CD4-positive, CD25-positive, alpha-beta regulatory T cell (primary cell): ENCODE measurements at regions not wholly inside any gene's neighbourhood (a gene's known extent, or its start where the extent isn't known, plus 50 kb on each side); places are given as distances from the start of the nearest gene placed in this dataset.
"Not testable (repeated sequence)": the region's sequence is repeated elsewhere in the genome, so short reads cannot be mapped to it uniquely, and the experiment has no call there.

ENCODE experiments used
- ATAC-seq, 2 donors: fragments of 150-1000 bp; cut with Tn5 transposase; one replicate each; pipeline ENCODE4 v1.10.0; 2021; ENCODE audit warnings: low read depth in 2 of 2, moderate number of reproducible peaks in 2 of 2, moderate library complexity in 1 of 2
- DNase-seq, 3 donors: peaks; one replicate each; pipeline versions ENCODE4 v3.0.0 to v3.0.0-alpha.2; 2012 to 2022; ENCODE audit warnings: mixed read lengths in 1 of 3
- H3K27ac ChIP-seq: one replicate; pipeline ENCODE4 v1.7.0; 2013; ENCODE audit warnings: mild to moderate bottlenecking, low read length; ENCODE audit not compliant: insufficient read depth, poor library complexity, severe bottlenecking
- H3K27me3 ChIP-seq: one replicate; pipeline ENCODE4 v1.7.0; 2013; ENCODE audit warnings: low read length; ENCODE audit not compliant: control insufficient read depth, insufficient read depth
- H3K36me3 ChIP-seq: one replicate; pipeline ENCODE4 v1.7.0; 2013; ENCODE audit warnings: mild to moderate bottlenecking, low read length, moderate library complexity; ENCODE audit not compliant: control insufficient read depth, insufficient read depth
- H3K4me1 ChIP-seq: 2 replicates; pipeline ENCODE4 v1.7.0; 2013; ENCODE audit warnings: mild to moderate bottlenecking, low read length; ENCODE audit not compliant: insufficient read depth, control insufficient read depth, poor library complexity, severe bottlenecking
- H3K4me3 ChIP-seq: one replicate; pipeline ENCODE4 v1.7.0; 2013; ENCODE audit warnings: low read depth, mild to moderate bottlenecking, low read length, moderate library complexity
- H3K9me3 ChIP-seq, 2 experiments: 1 replicate in 1 of 2; 2 replicates in 1 of 2; pipeline ENCODE4 v1.7.0; 2013; ENCODE audit warnings: low read length in 2 of 2, mild to moderate bottlenecking in 1 of 2, moderate library complexity in 1 of 2; ENCODE audit not compliant: control insufficient read depth in 2 of 2
- H3K27ac Mint-ChIP-seq, 3 donors: one replicate each; pipeline ENCODE4 v1.8.0; 2020 to 2022; ENCODE audit warnings: mild to moderate bottlenecking in 3 of 3, mixed read lengths in 3 of 3, moderate library complexity in 2 of 3
- H3K27me3 Mint-ChIP-seq: one replicate; pipeline ENCODE4 v1.8.0; 2022; ENCODE audit warnings: mild to moderate bottlenecking, mixed read lengths
- H3K36me3 Mint-ChIP-seq: one replicate; pipeline ENCODE4 v1.8.0; 2020; ENCODE audit warnings: mixed read lengths
- H3K4me1 Mint-ChIP-seq, 4 donors: one replicate each; pipeline ENCODE4 v1.8.0; 2020 to 2022; ENCODE audit warnings: mixed read lengths in 4 of 4, mild to moderate bottlenecking in 1 of 4
- H3K4me3 Mint-ChIP-seq, 4 donors: one replicate each; pipeline ENCODE4 v1.8.0; 2020 to 2022; ENCODE audit warnings: mild to moderate bottlenecking in 4 of 4, mixed read lengths in 4 of 4, moderate library complexity in 3 of 4
- H3K9me3 Mint-ChIP-seq, 7 donors: one replicate each; pipeline ENCODE4 v1.8.0; 2020 to 2022; ENCODE audit warnings: mixed read lengths in 7 of 7, mild to moderate bottlenecking in 3 of 7, moderate library complexity in 2 of 7

DNA sequence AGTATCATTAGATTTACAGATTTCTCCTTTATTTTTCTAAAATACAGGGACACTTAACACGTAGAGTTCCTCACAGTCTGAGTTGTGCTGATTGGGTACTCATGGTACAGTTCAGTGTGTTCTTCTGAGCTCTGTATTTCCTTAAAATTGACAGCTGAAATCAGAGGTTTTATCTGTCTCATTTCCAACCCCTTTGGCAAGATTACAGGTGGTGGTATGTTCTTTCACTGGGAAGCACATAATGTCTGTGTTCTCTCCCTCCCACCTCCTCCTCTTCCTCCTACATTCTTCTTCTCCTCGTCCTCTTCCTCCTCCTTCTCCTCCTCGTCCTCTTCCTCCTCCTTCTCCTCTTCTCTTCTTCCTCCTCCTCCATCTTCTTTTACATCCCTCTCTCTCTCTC, 99.5 kb upstream of the EEPD1 start:
- H3K27me3 ChIP-seq, result peaks cover 7% of the 10 kb centered on the region
- H3K36me3 Mint-ChIP-seq, result no peaks in the 10 kb centered on the region
- H3K4me3 Mint-ChIP-seq, result no peak overlapping the region
- no peaks in the 10 kb centered on the region for H3K4me1 Mint-ChIP-seq
- ATAC-seq (no peak), DNase-seq (no peak)
- peaks cover 0 to 4% (median 0%) of the 10 kb centered on the region in 7 donors for H3K9me3 Mint-ChIP-seq
- no peaks in the 10 kb centered on the region for H3K36me3 ChIP-seq
- H3K4me3 ChIP-seq, result no peak overlapping the region
- H3K27me3 Mint-ChIP-seq, result peaks cover 9% of the 10 kb centered on the region
- H3K9me3 ChIP-seq, result no peaks in the 10 kb centered on the region
- H3K27ac ChIP-seq, result no peak overlapping the region
- H3K4me1 ChIP-seq, result no peaks in the 10 kb centered on the region
- H3K27ac Mint-ChIP-seq, result no peak overlapping the region

DNA sequence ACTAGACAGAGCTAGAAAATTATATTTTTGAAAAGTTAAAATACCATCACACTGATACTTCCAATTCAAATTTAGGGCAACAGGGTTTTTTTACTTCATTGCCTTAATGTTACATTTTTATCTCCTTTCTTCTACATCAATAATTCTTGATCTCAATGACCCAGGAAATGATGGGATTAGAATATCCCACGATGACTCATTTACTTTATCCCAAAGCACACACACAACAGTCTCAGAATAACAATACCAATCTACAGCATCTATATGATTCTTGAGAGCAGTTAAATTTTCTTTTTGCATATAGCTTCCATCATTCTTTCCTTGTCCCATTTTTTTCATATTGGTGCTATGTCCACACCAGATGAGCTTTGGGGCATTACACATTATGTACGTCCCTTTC, 98.4 kb upstream of the EEPD1 start:
- H3K9me3 ChIP-seq, result no peaks in the 10 kb centered on the region
- H3K4me3 Mint-ChIP-seq, result no peak overlapping the region
- no peaks in the 10 kb centered on the region for H3K36me3 ChIP-seq
- no peak overlapping the region for H3K27ac ChIP-seq
- H3K4me3 ChIP-seq, result no peak overlapping the region
- no peaks in the 10 kb centered on the region for H3K4me1 Mint-ChIP-seq
- peaks cover 7% of the 10 kb centered on the region for H3K27me3 ChIP-seq
- ATAC-seq, result no peak
- H3K27me3 Mint-ChIP-seq, result peaks cover 14% of the 10 kb centered on the region
- H3K36me3 Mint-ChIP-seq, result no peaks in the 10 kb centered on the region
- H3K9me3 Mint-ChIP-seq, result peaks cover 0 to 4% (median 0%) of the 10 kb centered on the region in 7 donors
- no peaks in the 10 kb centered on the region for H3K4me1 ChIP-seq
- no peak for DNase-seq
- H3K27ac Mint-ChIP-seq, result no peak overlapping the region

DNA sequence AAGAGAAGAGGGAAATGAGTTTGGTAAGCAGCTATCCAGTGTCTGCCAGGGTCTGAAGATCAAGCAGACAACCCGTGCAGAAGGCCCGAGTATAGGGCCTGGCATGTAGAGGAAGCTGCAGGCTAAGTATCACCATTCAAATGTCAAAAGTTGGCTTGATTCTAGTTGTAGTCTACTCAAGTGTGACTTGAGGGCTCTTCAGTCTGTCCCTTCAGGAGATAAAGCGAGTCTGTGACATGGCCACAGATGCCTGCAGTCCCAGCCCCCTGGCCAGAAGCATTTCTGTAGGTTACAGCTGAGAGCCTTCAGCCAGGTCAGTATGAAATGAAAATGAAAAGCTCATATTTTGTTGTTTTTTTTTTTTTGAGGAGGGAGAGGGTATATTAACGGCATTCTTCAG, 97.8 kb upstream of the EEPD1 start:
- Mint-ChIP-seq H3K9me3 (peaks cover 0 to 4% (median 0%) of the 10 kb centered on the region in 7 donors), H3K4me3 (no peak overlapping the region), H3K27ac (no peak overlapping the region), H3K4me1 (no peaks in the 10 kb centered on the region), H3K36me3 (no peaks in the 10 kb centered on the region), H3K27me3 (peaks cover 14% of the 10 kb centered on the region)
- H3K4me3 ChIP-seq, result no peak overlapping the region
- H3K9me3 ChIP-seq, result no peaks in the 10 kb centered on the region
- H3K36me3 ChIP-seq, result no peaks in the 10 kb centered on the region
- no peak for DNase-seq
- peaks cover 7% of the 10 kb centered on the region for H3K27me3 ChIP-seq
- H3K27ac ChIP-seq, result no peak overlapping the region
- H3K4me1 ChIP-seq, result no peaks in the 10 kb centered on the region
- no peak for ATAC-seq

DNA sequence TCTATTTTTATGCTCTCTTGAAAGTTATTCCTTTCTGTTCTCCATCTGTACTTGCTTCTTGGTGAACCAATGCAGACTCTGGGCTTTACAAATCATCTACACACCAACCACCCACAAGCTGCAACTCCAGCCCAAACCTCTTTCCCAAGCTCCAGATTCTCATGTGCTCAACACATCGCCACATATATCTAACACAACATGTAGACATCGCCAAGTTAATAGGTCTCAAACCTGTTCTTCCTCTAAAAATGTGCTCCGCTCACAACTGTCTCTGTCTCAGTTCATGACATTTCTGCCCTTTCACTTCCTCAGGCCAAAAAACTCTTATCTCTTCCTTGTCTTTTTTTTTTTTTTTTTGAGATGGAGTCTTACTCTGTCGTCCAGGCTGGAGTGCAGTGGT, 95.7 kb upstream of the EEPD1 start:
- Histone ChIP-seq H3K4me3 (no peak overlapping the region), H3K4me1 (no peaks in the 10 kb centered on the region), H3K9me3 (no peaks in the 10 kb centered on the region), H3K27me3 (peaks cover 3% of the 10 kb centered on the region), H3K27ac (no peak overlapping the region), H3K36me3 (no peaks in the 10 kb centered on the region)
- H3K36me3 Mint-ChIP-seq, result no peaks in the 10 kb centered on the region
- H3K27me3 Mint-ChIP-seq, result peaks cover 14% of the 10 kb centered on the region
- H3K27ac Mint-ChIP-seq, result no peak overlapping the region
- no peak for DNase-seq
- H3K4me3 Mint-ChIP-seq, result no peak overlapping the region
- no peak for ATAC-seq
- peaks cover 0 to 3% (median 0%) of the 10 kb centered on the region in 7 donors for H3K9me3 Mint-ChIP-seq
- H3K4me1 Mint-ChIP-seq, result no peaks in the 10 kb centered on the region

DNA sequence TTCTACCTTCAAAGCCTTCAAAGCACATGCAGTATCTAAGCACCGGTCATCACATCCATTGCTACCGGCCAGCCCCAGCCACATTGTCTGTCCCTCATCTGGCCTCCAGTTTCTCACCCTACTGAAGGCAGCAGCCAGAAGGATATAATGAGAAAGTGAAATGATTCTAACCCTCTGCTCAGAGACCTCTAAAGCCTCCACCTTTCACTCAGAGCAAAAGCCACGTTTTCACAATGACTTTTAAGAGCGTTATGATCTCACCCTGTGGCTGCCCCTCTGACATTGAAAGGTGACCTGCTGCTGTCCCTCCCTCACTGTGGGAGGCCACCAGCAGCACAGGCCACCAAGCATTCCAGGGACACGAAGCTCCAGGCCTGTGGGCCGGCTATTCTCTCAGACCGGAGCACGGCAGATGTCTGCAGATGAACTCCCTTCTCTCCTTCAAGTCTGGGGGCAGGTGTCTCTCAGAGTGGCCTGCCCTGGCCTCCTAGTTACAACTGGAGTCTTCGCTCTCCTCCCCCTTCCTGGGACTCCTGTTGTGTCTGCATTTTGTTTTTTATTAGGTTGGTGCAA, 94.9 kb upstream of the EEPD1 start:
- Histone ChIP-seq H3K9me3 (no peaks in the 10 kb centered on the region), H3K4me1 (no peaks in the 10 kb centered on the region), H3K36me3 (no peaks in the 10 kb centered on the region), H3K27ac (no peak overlapping the region), H3K27me3 (peaks cover 3% of the 10 kb centered on the region), H3K4me3 (no peak overlapping the region)
- no peak overlapping the region for H3K27ac Mint-ChIP-seq
- no peaks in the 10 kb centered on the region for H3K36me3 Mint-ChIP-seq
- no peak for ATAC-seq
- DNase-seq, result no peak
- peaks cover 14% of the 10 kb centered on the region for H3K27me3 Mint-ChIP-seq
- no peak overlapping the region for H3K4me3 Mint-ChIP-seq
- no peaks in the 10 kb centered on the region for H3K4me1 Mint-ChIP-seq
- peaks cover 0 to 2% (median 0%) of the 10 kb centered on the region in 7 donors for H3K9me3 Mint-ChIP-seq

DNA sequence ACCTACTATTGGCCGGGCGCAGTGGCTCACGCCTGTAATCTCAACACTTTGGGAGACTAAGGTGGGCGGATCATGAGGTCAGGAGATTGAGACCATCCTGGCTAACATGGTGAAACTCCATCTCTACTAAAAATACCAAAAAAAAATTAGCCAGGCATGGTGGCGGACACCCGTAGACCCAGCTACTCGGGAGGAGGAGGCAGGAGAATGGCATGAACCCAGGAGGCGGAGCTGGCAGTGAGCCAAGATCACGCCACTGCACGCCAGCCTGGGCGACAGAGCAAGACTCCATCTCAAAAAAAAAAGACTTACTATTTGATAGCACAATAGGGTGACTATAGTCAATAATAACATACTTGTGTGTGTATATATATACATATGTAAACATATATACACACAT, 92.7 kb upstream of the EEPD1 start:
- not testable (repeated sequence) for H3K27ac Mint-ChIP-seq, H3K4me1 Mint-ChIP-seq, H3K4me3 Mint-ChIP-seq, H3K36me3 Mint-ChIP-seq, H3K9me3 ChIP-seq, DNase-seq, H3K36me3 ChIP-seq, H3K9me3 Mint-ChIP-seq, H3K4me1 ChIP-seq, H3K4me3 ChIP-seq, H3K27me3 ChIP-seq, ATAC-seq, H3K27ac ChIP-seq
- peaks cover 14% of the 10 kb centered on the region for H3K27me3 Mint-ChIP-seq

DNA sequence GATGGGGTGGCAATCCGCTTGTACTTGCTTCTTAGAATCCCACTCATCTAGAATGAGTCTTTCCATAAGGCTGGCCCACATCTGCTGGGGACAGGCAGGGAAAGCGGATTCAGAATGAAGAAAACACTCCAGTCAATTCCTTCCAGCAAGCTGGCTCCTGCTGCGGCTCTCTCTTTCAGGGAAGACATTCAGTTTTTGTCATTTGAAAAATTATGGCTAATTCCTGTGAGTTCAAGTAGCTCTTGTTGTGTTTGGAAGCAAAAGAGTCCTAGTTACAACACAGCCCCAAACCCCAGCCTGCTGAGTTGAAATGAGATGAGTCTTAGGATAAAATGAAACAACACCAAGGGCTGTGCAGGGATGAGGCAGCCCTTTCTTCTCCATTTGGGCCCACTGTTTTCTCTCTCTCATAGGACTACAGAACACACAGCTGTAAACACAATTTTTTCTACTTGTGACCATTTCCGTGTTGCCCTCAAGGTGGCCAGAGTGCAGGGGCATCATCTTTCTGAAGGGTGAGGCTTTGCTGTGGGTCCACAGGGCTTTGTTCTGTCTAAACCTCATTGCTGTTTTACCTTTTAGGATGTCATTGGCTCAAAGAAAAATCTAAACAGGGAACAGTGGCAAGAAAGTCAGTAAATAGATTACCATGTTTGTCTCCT, 90.8 kb upstream of the EEPD1 start:
- Mint-ChIP-seq H3K4me3 (no peak overlapping the region), H3K4me1 (peaks cover 0 to 5% (median 0%) of the 10 kb centered on the region in 4 donors), H3K9me3 (peaks cover 0 to 2% (median 0%) of the 10 kb centered on the region in 7 donors), H3K36me3 (no peaks in the 10 kb centered on the region), H3K27me3 (peaks cover 18% of the 10 kb centered on the region), H3K27ac (no peak overlapping the region)
- Histone ChIP-seq H3K27ac (no peak overlapping the region), H3K36me3 (no peaks in the 10 kb centered on the region), H3K27me3 (peaks cover 2% of the 10 kb centered on the region), H3K9me3 (no peaks in the 10 kb centered on the region), H3K4me1 (no peaks in the 10 kb centered on the region), H3K4me3 (no peak overlapping the region)
- no peak for DNase-seq
- ATAC-seq, result no peak

DNA sequence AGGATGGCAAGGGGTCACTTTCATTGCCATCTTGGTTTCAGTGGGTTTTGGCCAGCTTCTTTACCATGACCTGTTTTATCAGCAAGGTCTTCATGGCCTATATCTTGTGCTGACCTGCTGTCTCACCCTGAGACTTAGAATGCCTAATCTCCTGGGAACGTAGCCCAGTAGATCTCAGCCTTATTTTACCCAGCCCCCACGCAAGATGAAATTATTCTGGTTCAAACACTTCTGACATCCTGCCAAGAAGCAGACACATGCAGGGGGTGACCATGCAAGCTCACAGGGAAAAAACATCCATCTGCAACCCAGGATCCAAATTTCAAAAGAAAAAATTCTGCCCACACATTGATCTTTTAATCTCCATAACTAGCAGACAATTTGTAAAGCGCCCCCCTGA, 88.4 kb upstream of the EEPD1 start:
- H3K36me3 Mint-ChIP-seq, result no peaks in the 10 kb centered on the region
- H3K4me1 ChIP-seq, result no peaks in the 10 kb centered on the region
- no peak overlapping the region for H3K4me3 ChIP-seq
- no peak overlapping the region for H3K27ac Mint-ChIP-seq
- DNase-seq (no peak), ATAC-seq (no peak)
- peaks cover 0 to 2% (median 0%) of the 10 kb centered on the region in 7 donors for H3K9me3 Mint-ChIP-seq
- no peak overlapping the region for H3K4me3 Mint-ChIP-seq
- no peaks in the 10 kb centered on the region for H3K27me3 ChIP-seq
- H3K9me3 ChIP-seq, result no peaks in the 10 kb centered on the region
- H3K27me3 Mint-ChIP-seq, result peaks cover 20% of the 10 kb centered on the region
- no peaks in the 10 kb centered on the region for H3K36me3 ChIP-seq
- peaks cover 0 to 5% (median 0%) of the 10 kb centered on the region in 4 donors for H3K4me1 Mint-ChIP-seq
- H3K27ac ChIP-seq, result no peak overlapping the region
